HAP-1 (cell line): ENCODE measurements at regions not wholly inside any gene's neighbourhood (a gene's known extent, or its start where the extent isn't known, plus 50 kb on each side); places are given as distances from the start of the nearest gene placed in this dataset.

ENCODE experiments used
- DNase-seq, 2 experiments: peaks; one replicate each; pipeline ENCODE4 v3.0.0-alpha.2; 2016 to 2020; ENCODE audit warnings: low spot score in 2 of 2
- H3K27me3 ChIP-seq: fragments of 250-450 bp; sonication (Bioruptor Pico); 2 replicates; pipeline ENCODE4 v1.5.1; 2020; ENCODE audit warnings: low read depth, mild to moderate bottlenecking, moderate library complexity
- H3K36me3 ChIP-seq: fragments of 250-450 bp; sonication (Bioruptor Pico); replicated peaks from 2 replicates; pipeline ENCODE4 v1.5.1; 2020; ENCODE audit warnings: mild to moderate bottlenecking
- H3K4me1 ChIP-seq: fragments of 250-450 bp; sonication (Bioruptor Pico); 2 replicates; pipeline ENCODE4 v1.5.1; 2020; ENCODE audit warnings: mild to moderate bottlenecking
- H3K4me3 ChIP-seq: fragments of 250-450 bp; sonication (Bioruptor Pico); 2 replicates; pipeline ENCODE4 v1.5.1; 2020; ENCODE audit warnings: mild to moderate bottlenecking, moderate library complexity
- H3K9me3 ChIP-seq: fragments of 250-450 bp; sonication (Bioruptor Pico); 2 replicates; pipeline ENCODE4 v1.5.1; 2020; ENCODE audit warnings: mild to moderate bottlenecking, moderate library complexity
- in situ Hi-C: fragments of 300-500 bp; cut with MboI; formaldehyde crosslinking; loops from 3 replicates; pipeline ENCODE4 v1.14.3; 2020; ENCODE audit warnings: low sequenced_read_pairs, inconsistent platforms, mixed read lengths

DNA sequence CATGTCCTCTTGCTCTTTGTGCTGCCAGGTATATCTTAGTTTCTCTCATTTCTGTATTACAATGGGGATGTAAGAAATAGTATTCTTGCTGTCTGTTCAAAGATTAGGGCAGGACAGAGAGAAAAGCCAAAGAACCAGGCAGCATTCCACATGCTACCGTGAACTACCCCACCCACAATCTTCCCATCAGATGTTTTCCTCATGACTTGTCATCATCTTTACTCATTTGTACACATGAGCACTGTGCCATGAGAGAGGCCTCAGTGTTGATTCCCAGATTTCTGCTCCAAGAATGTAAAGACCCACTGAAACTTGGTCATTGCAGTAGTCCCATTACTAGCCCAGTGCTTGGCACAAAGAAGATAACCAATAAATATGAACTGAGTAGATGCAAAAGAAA is 354.6 kb upstream of the RASGEF1B start:
- in situ Hi-C loops: no loop called here
- H3K27me3 ChIP-seq: no peaks in the 10 kb centered on the region

DNA sequence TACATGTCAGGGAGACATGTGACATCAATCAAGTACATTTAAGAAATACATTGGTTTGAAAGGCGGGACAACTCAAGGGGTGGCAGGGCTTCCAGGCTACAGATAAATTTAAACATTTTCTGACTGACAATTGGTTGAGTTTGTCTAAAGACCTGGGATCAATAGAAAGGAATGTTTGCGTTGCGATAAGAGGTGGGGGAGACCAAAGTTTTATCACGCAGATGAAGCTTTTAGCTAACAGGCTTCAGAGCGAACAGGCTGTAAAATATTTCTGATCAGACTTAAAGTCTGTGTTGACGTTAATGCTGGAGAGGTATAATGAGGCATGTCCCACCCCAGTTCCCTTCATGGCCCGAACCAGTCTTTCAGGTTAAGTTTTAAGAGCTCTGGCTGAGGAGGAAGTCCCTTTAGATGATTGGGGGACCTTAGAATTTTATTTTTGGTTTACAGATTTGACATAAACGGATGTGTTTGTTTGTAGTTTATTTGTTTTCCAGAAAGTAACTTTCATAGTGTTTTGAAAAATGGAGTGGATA is 346.7 kb upstream of the RASGEF1B start:
- 0 out of 2 replicates have a peak, but pooled peaks cover 7% of the 10 kb centered on the region for H3K27me3 ChIP-seq
- H3K4me3 ChIP-seq: no peak overlapping the region
- H3K4me1 ChIP-seq: no peaks in the 10 kb centered on the region
- H3K36me3 ChIP-seq: no peaks in the 10 kb centered on the region
- in situ Hi-C loops: no loop called here
- no peaks in the 10 kb centered on the region for H3K9me3 ChIP-seq
- no peak for DNase-seq

More for the DNA sequence above, 354.6 kb upstream of the RASGEF1B start:
- H3K9me3 ChIP-seq: no peaks in the 10 kb centered on the region
- H3K4me1 ChIP-seq: no peaks in the 10 kb centered on the region
- H3K4me3 ChIP-seq: no peak overlapping the region
- no peak for DNase-seq
- no peaks in the 10 kb centered on the region for H3K36me3 ChIP-seq

DNA sequence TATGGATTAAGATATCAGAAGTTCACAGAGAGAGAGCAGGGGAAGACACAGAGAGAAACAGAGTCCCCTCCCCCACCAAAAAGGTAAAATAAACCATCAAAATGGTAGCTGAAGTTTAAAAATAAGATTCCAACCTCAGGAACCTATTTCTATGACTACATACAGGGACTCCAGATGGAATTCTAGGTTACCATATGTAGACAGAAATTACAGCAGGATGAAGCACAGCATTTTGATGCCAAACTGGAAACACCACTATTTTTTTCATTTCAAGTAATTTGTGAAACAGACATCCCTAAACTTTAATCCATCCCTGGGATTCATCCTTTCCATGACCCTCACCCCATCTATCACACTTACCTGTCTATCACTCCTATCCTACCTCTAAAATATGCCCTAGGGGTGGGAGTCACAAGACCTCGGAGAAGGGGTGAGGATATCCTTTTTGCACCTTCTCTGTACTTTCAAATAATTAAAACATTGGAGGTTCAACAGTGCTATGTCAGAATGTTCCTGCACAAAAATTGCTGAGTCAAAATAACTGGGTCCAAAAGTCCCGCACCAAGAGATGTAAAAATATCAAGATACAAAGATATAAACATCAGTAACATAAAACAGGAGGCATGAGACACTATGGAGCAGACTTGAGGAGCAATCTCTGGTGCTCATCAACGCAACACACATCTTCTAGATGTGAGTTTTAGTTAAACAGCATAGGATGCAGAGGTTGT is 344.5 kb upstream of the RASGEF1B start:
- Histone ChIP-seq H3K4me3 (no peak overlapping the region), H3K36me3 (no peaks in the 10 kb centered on the region), H3K9me3 (no peaks in the 10 kb centered on the region), H3K27me3 (peaks cover 10% of the 10 kb centered on the region; the same call in 1 of the 2 replicates), H3K4me1 (no peaks in the 10 kb centered on the region)
- DNase-seq: no peak
- in situ Hi-C loops: no loop called here

DNA sequence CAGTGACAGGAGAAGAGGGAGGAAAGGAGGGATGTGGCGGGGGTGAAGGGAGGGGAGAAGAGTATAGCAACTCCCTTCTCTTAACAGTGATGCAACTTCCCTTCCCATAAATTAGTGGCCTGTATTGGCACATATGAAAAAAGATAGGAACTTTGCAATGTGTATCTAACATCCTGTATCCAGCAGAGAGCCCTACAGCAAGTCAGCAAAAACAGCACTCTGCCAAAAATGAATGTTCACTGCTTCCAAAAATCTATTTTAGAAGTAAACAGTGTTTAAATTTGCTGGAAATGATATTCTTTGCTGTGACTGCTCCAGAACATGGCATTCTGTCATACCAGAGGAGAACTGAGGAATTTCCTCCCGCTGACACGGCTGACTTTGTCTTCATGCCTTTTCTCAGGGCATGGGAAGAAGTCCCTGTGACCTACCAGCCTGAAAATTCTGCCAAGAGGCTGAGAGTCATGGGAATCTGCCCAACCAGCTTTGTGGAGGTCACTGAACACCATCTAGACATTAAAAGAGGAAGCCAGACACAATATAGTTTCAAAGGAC is 343.4 kb upstream of the RASGEF1B start:
- H3K36me3 ChIP-seq: no peaks in the 10 kb centered on the region
- no peak for DNase-seq
- H3K4me3 ChIP-seq: no peak overlapping the region
- H3K9me3 ChIP-seq: no peaks in the 10 kb centered on the region
- in situ Hi-C loops: no loop called here
- peaks cover 10% of the 10 kb centered on the region; the same call in 1 of the 2 replicates for H3K27me3 ChIP-seq
- no peaks in the 10 kb centered on the region for H3K4me1 ChIP-seq

DNA sequence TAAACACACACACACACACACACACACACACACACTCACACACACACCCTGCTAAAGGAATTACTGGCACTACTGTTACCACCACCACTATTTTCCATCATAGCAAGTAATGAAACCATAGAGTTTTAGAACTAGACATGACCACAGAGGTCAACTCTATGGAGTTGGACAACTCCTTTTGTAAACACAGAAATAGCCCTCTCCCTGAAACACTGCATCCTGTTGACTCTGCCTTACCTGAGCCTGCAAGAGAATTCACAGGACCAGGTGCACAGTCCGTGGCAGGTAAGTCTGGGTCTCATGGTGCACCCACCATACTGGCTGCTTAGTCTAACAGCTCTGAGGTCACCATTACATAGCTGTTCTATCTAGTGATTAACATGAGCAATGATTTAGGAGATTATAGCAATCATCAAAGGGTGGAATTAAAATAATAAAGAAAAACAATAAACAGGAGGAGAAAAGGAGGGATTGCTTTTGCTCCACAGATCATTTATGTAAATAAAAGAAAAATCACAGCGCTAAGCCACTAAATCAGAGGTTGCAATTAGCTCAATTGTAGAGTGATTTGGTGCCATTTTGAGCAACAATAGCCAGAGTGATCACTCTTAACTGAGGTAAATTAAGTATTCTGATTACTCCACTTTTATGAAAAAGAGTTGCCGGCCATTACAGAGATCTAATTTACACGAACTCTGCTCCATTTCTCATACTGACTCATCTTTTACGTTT is 340.0 kb upstream of the RASGEF1B start:
- in situ Hi-C loops: no loop called here
- Histone ChIP-seq H3K4me3 (no peak overlapping the region), H3K27me3 (peaks cover 10% of the 10 kb centered on the region; the same call in 1 of the 2 replicates)

DNA sequence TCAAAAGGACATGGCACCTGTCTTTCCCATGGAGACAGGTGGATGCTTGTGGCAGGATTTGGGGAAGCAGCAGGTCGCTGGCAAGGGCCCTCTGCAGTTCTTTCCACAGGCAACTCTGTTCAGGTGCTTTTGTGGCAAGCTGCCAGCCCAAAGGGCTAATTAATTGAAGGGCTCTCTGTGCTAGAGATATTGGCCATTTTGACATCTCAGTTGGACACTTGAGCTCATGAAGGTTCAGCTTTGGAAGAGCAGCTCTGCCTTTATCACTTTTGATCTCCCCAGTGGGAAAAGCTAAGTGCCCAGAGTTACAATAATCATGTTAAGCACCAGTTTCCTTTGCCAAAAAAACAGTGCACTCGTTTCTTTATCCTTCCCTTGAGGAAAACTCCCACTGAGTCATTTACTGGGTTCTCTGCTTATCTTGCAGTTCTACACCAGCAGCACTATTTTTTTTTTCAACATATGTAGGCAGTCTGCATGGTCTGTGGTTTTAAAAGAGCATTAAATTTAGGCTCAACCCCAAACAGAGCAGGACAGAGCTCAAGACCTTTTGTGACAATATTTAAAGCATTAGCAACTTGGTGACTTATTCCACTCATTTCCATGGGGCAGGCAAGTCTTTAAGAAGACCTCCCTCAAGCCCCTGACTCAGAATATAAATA is 336.4 kb upstream of the RASGEF1B start:
- DNase-seq: no peak
- no peaks in the 10 kb centered on the region for H3K9me3 ChIP-seq
- peaks cover 3% of the 10 kb centered on the region; the same call in 1 of the 2 replicates for H3K27me3 ChIP-seq
- H3K4me3 ChIP-seq: no peak overlapping the region
- H3K36me3 ChIP-seq: no peaks in the 10 kb centered on the region
- no peaks in the 10 kb centered on the region for H3K4me1 ChIP-seq
- in situ Hi-C loops: no loop called here

More for the DNA sequence above, 340.0 kb upstream of the RASGEF1B start:
- DNase-seq: no peak
- H3K4me1 ChIP-seq: no peaks in the 10 kb centered on the region
- H3K36me3 ChIP-seq: no peaks in the 10 kb centered on the region
- H3K9me3 ChIP-seq: no peaks in the 10 kb centered on the region

DNA sequence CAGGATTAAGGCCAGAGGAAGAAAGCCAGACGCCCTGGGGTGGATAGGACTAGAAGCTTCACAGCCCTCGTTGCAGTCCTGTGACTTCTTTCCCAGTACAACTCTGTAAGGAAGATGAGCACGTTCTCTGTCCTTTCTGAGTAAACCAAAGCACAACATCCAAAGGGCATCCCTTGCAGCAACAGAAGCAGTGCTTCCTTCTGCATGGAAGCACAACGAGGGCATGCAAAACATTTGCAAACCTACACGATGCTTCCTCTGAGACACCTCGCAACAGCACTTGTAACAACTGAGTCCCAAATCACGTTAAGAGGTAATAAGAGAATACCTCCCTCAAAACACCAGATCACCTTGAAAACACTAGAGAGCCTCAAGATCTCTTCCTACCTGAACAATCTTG is 335.7 kb upstream of the RASGEF1B start:
- Histone ChIP-seq H3K4me1 (no peaks in the 10 kb centered on the region), H3K9me3 (no peaks in the 10 kb centered on the region), H3K27me3 (no peaks in the 10 kb centered on the region), H3K36me3 (no peaks in the 10 kb centered on the region), H3K4me3 (no peak overlapping the region)
- in situ Hi-C loops: no loop called here
- DNase-seq: no peak

DNA sequence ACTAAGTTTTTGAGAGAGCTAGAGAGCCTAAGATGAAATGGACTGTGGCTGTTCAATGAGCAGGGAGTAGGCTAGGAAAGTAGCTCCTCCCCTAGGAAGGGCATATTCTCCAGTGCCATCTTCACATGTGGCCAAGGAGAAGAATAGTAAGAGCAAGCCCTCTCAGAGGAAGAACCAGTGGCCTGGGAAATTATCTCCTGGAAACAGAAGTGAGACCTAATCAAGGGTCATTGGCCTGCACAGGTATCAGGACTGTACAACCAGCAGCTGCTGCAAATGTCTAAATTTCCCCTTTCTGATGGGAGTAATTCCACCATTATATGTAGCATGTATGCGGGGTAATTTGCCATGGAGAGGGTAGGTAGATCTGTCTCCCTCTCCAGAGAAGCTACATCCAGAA is 334.8 kb upstream of the RASGEF1B start:
- in situ Hi-C loops: no loop called here

DNA sequence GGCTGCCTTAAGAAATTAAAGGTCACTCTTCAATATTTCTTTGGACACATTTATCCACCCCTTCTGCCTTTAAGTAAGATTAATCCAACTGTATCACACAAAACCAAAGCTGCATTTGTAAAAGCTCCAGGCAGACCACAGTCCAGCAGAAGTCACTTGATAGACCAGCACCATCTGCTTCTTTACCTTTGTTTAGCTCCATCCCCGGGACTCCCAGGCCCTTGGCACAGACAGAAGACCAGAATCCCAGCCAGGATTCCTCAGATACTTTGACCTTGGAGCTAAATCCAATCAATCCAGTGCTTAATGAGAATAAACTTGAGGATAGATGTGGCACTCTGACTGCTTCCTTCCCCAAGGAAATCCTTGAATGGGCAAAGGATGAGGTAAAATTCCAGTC is 333.1 kb upstream of the RASGEF1B start:
- no peak for DNase-seq
- H3K36me3 ChIP-seq: no peaks in the 10 kb centered on the region
- no peaks in the 10 kb centered on the region for H3K4me1 ChIP-seq
- no peak overlapping the region for H3K4me3 ChIP-seq
- H3K27me3 ChIP-seq: no peaks in the 10 kb centered on the region
- in situ Hi-C loops: no loop called here
- H3K9me3 ChIP-seq: no peaks in the 10 kb centered on the region

More for the DNA sequence above, 334.8 kb upstream of the RASGEF1B start:
- H3K4me3 ChIP-seq: no peak overlapping the region
- H3K36me3 ChIP-seq: no peaks in the 10 kb centered on the region
- no peaks in the 10 kb centered on the region for H3K27me3 ChIP-seq
- DNase-seq: no peak
- no peaks in the 10 kb centered on the region for H3K4me1 ChIP-seq
- no peaks in the 10 kb centered on the region for H3K9me3 ChIP-seq

DNA sequence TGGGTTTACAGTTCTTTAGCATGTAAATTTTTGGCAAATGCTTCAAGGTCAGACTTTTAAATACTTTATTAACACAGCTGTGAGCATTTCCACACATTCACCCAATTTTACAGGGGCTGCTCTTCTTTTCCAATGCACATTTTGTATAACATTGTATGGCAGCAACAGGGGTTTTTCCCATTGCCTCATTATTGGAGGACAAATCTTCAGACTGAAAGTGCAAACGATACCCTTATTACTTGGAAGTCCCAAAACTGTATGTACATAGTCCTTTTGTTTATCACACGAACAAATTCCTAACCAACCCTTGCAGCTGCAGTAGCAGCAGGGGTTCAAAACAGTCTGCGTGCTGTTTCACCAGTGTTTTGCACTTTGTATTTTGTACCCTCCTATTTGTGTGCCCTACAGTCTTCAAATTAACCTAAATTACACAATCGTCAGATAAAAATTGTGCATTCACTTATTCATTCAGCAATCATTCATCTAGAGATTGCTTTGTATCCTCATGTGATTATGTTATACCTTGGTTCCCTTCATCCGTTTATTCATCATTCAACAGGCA is 330.7 kb upstream of the RASGEF1B start:
- Histone ChIP-seq H3K9me3 (no peaks in the 10 kb centered on the region), H3K36me3 (no peaks in the 10 kb centered on the region)
- in situ Hi-C loops: no loop called here

DNA sequence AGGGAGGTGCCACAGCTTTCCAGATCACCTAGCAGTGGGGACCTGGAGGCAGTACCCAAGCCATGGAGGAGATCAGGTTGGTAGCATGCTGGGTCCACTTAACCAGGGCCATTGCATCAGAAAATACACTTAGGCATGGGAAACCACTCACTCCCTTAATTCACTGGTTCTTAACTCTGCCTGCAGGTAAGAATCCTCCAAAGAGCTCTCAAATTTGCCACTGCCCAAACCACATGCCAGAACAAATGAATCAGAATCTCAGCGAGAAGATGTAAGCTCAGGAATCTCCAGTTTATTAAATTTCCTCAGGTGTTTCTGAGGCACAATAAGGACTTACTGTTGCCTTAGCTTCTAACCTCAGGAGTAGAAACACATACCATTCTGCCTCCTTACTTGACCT is 327.7 kb upstream of the RASGEF1B start:
- H3K9me3 ChIP-seq: no peaks in the 10 kb centered on the region
- H3K27me3 ChIP-seq: no peaks in the 10 kb centered on the region
- no peaks in the 10 kb centered on the region for H3K36me3 ChIP-seq
- H3K4me1 ChIP-seq: no peaks in the 10 kb centered on the region
- no peak overlapping the region for H3K4me3 ChIP-seq
- DNase-seq: no peak
- in situ Hi-C loops: no loop called here

More for the DNA sequence above, 330.7 kb upstream of the RASGEF1B start:
- DNase-seq: no peak
- Histone ChIP-seq H3K4me1 (no peaks in the 10 kb centered on the region), H3K27me3 (no peaks in the 10 kb centered on the region), H3K4me3 (no peak overlapping the region)

DNA sequence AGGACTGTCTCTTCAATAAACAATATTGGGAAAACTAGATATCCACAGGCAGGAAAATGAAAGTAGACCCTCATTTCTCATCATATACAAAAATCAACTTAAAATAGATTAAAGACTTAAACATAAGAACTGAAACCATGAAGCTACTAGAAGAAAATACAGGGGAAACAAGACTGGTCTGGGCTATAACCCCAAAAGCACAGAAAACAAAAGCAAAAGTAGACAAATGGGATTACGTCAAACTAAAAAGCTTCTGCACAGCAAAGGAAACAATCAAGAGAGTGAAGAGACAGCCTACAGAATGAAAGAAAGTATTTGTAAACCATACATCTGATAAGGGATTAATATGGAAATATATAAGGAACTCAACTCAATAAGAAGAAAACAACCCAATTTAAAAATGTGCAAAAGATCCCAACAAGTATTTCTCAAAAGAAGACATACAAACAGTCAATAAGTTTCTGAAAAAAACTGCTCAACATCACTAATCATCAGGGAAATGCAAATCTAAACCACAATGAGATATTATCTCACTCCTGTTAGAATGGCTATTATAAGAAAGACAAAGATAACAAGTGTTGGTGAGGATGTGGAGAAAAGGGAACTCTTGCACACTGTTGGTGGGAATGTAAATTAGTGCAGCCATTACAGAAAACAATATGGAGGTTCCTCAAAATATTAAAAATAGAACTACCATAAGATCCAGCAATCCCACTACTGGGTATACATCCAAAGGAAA is 325.3 kb upstream of the RASGEF1B start:
- Histone ChIP-seq H3K9me3 (no peaks in the 10 kb centered on the region), H3K4me1 (no peaks in the 10 kb centered on the region), H3K36me3 (no peaks in the 10 kb centered on the region), H3K4me3 (no peak overlapping the region), H3K27me3 (no peaks in the 10 kb centered on the region)
- DNase-seq: no peak
- in situ Hi-C loops: no loop called here

DNA sequence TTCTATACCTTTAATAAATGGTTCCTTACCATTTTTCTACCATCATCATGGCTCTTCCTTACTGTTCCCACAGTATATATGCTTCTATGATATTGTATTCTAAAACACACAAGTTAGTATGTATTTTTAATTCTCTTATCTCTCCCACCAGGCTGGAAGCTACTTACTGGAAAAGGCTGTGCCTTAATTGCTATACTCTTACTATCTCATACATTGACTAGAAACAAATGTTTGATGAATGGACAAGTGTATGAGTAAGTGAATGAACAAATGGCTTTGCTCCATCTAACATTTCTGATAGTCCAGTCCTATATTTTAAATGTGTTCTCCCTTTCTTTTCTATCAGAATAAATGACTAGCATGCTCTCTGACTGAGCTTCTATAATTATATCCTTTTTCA is 320.8 kb upstream of the RASGEF1B start:
- no peaks in the 10 kb centered on the region for H3K27me3 ChIP-seq
- H3K9me3 ChIP-seq: no peaks in the 10 kb centered on the region
- in situ Hi-C loops: no loop called here
- no peak for DNase-seq
- no peaks in the 10 kb centered on the region for H3K4me1 ChIP-seq
- no peaks in the 10 kb centered on the region for H3K36me3 ChIP-seq
- H3K4me3 ChIP-seq: no peak overlapping the region
